ENCODE measurements at regions not wholly inside any gene's neighbourhood (a gene's known extent, or its start where the extent isn't known, plus 50 kb on each side); places are given as distances from the start of the nearest gene placed in this dataset.

DNA sequence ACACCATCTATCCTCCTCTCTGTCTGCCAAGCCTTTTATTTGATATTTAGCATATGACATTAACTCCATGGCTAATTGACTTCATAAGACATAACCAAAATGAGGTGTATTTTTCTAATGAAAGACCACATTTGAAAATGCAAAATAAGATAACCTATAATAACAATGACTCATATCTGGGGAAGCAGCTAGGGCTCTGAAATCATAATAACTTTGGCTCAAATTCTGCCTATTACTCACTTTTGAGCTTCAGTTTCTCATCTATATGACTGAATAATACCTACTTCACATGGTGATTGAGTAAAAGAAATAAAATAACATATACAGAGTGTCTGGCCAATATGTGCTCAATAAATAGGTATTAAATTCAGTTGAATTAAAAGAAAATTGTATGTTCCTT lies 1419.8 kb upstream of the TENM4 start:
- TF ChIP-seq, protein P1, sequence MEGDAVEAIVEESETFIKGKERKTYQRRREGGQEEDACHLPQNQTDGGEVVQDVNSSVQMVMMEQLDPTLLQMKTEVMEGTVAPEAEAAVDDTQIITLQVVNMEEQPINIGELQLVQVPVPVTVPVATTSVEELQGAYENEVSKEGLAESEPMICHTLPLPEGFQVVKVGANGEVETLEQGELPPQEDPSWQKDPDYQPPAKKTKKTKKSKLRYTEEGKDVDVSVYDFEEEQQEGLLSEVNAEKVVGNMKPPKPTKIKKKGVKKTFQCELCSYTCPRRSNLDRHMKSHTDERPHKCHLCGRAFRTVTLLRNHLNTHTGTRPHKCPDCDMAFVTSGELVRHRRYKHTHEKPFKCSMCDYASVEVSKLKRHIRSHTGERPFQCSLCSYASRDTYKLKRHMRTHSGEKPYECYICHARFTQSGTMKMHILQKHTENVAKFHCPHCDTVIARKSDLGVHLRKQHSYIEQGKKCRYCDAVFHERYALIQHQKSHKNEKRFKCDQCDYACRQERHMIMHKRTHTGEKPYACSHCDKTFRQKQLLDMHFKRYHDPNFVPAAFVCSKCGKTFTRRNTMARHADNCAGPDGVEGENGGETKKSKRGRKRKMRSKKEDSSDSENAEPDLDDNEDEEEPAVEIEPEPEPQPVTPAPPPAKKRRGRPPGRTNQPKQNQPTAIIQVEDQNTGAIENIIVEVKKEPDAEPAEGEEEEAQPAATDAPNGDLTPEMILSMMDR (IDR thresholded peaks at IDR 0.05 in 4 of 5, conservative IDR thresholded peaks at IDR 0.05 in 1 of 5), result no peak
- no peak for TF ChIP-seq POLR2A (IDR thresholded peaks at IDR 0.05)

Data from gastrocnemius medialis (tissue), 4 donors.